ENCODE measurements at regions not wholly inside any gene's neighbourhood (a gene's known extent, or its start where the extent isn't known, plus 50 kb on each side); places are given as distances from the start of the nearest gene placed in this dataset.

- TF ChIP-seq ZNF274 (IDR thresholded peaks at IDR 0.05; ENCODE audit: low read depth, low read length): no peak
- TF ChIP-seq YY1 (IDR thresholded peaks at IDR 0.05; ENCODE audit: insufficient read depth, insufficient read length): no peak
Observed at GRCh38 chr6:81594501-81594900, 158.0 kb downstream of the TENT5A start.

All from NT2/D1 (cell line).